GM18498 (cell line): ENCODE measurements at regions not wholly inside any gene's neighbourhood (a gene's known extent, or its start where the extent isn't known, plus 50 kb on each side); places are given as distances from the start of the nearest gene placed in this dataset.
A peak's percentile ranks its signal among the peaks of the same experiment; 100 is the strongest.

Experiments
- ATAC-seq: cut with Tn5 transposase; IDR thresholded peaks from one replicate; pipeline ENCODE4 v1.9.1; 2021; ENCODE audit warnings: mild to moderate bottlenecking, moderate library complexity; ENCODE audit not compliant: unreplicated experiment

- ATAC-seq = peak; percentile 99
Observed at GRCh38 chr21:15514073-15514946, 215.5 kb upstream of the USP25 start.

- ATAC-seq = no peak
Observed at GRCh38 chr21:15515908-15516307, 213.9 kb upstream of the USP25 start.

GRCh38 chr21:15517394-15517793 is 212.4 kb upstream of the USP25 start:
- ATAC-seq = no peak

- ATAC-seq = no peak
Observed at GRCh38 chr21:15520811-15521643, 208.8 kb upstream of the USP25 start.

GRCh38 chr21:15521644-15522001 is 208.2 kb upstream of the USP25 start:
- ATAC-seq = no peak

- no peak for ATAC-seq
Observed at GRCh38 chr21:15522148-15522547, 207.6 kb upstream of the USP25 start.

- ATAC-seq = no peak
Observed at GRCh38 chr21:15524855-15525254, 204.9 kb upstream of the USP25 start.

GRCh38 chr21:15526798-15527197 is 203.0 kb upstream of the USP25 start:
- ATAC-seq = no peak

GRCh38 chr21:15528346-15528745 is 201.4 kb upstream of the USP25 start:
- ATAC-seq = no peak

GRCh38 chr21:15531986-15532385 is 197.8 kb upstream of the USP25 start:
- no peak for ATAC-seq

- no peak for ATAC-seq
Observed at GRCh38 chr21:15533618-15534017, 196.2 kb upstream of the USP25 start.

- ATAC-seq = no peak
Observed at GRCh38 chr21:15534450-15534886, 195.3 kb upstream of the USP25 start.

- ATAC-seq = no peak
Observed at GRCh38 chr21:15539376-15539775, 190.4 kb upstream of the USP25 start.

- ATAC-seq = no peak
Observed at GRCh38 chr21:15543473-15543872, 186.3 kb upstream of the USP25 start.

GRCh38 chr21:15549671-15550070 is 180.1 kb upstream of the USP25 start:
- ATAC-seq = no peak

- no peak for ATAC-seq
Observed at GRCh38 chr21:15552914-15553494, 176.8 kb upstream of the USP25 start.

GRCh38 chr21:15557925-15558324 is 171.9 kb upstream of the USP25 start:
- ATAC-seq = no peak

GRCh38 chr21:15558884-15559283 is 170.9 kb upstream of the USP25 start:
- ATAC-seq = no peak

- no peak for ATAC-seq
Observed at GRCh38 chr21:15559660-15560059, 170.1 kb upstream of the USP25 start.

- ATAC-seq = no peak
Observed at GRCh38 chr21:15560383-15561056, 169.3 kb upstream of the USP25 start.

GRCh38 chr21:15562748-15563147 is 167.0 kb upstream of the USP25 start:
- no peak for ATAC-seq
